Natural killer cell treated with Interleukin-12 subunit alpha and Interleukin-12 subunit beta and Interleukin-15 and Interleukin-18, amount 100 ng/mL, for 72 hours (primary cell): ENCODE measurements at regions not wholly inside any gene's neighbourhood (a gene's known extent, or its start where the extent isn't known, plus 50 kb on each side); places are given as distances from the start of the nearest gene placed in this dataset.

Experiments used
- ATAC-seq, 2 donors: fragments of 150-1000 bp; cut with Tn5 transposase in 1 of 2; sonication (Bioruptor Pico), chemical (Tn5 transposase) in 1 of 2; 2 replicates each; pipeline ENCODE4 v1.10.0; 2021
- DNase-seq: peaks from one replicate; pipeline ENCODE4 v3.0.0; 2022; ENCODE audit warnings: low spot score
- H3K27ac Mint-ChIP-seq, 2 donors: 1 replicate in 1 of 2; 2 replicates in 1 of 2; pipeline ENCODE4 v1.8.0; 2022; ENCODE audit warnings: mixed read lengths in 2 of 2, mild to moderate bottlenecking in 1 of 2, moderate library complexity in 1 of 2
- H3K27me3 Mint-ChIP-seq, 2 donors: 1 replicate in 1 of 2; 2 replicates in 1 of 2; pipeline ENCODE4 v1.8.0; 2022; ENCODE audit warnings: mixed read lengths in 2 of 2
- H3K36me3 Mint-ChIP-seq: one replicate; pipeline ENCODE4 v1.8.0; 2022; ENCODE audit warnings: mixed read lengths
- H3K4me1 Mint-ChIP-seq, 2 donors: 1 replicate in 1 of 2; 2 replicates in 1 of 2; pipeline ENCODE4 v1.8.0; 2022; ENCODE audit warnings: low read depth in 2 of 2, mixed read lengths in 2 of 2, mild to moderate bottlenecking in 1 of 2
- H3K4me3 Mint-ChIP-seq: one replicate; pipeline ENCODE4 v1.8.0; 2022; ENCODE audit warnings: mixed read lengths
- H3K9me3 Mint-ChIP-seq: 2 replicates; pipeline ENCODE4 v1.8.0; 2022; ENCODE audit warnings: mixed read lengths

- Mint-ChIP-seq H3K4me3 (no peak overlapping the region), H3K9me3 (peaks cover 3% of the 10 kb centered on the region), H3K27ac (no peak overlapping the region), H3K27me3 (no peaks in the 10 kb centered on the region), H3K4me1 (no peaks in the 10 kb centered on the region), H3K36me3 (no peaks in the 10 kb centered on the region)
- no peak for ATAC-seq
- no peak for DNase-seq
Measured at GRCh38 chr6:132144456-132144855, 193.3 kb upstream of the CCN2 start.

GRCh38 chr6:132143258-132143657 is 192.1 kb upstream of the CCN2 start:
- no peak for DNase-seq
- Mint-ChIP-seq H3K4me3 (no peak overlapping the region), H3K27ac (no peak overlapping the region), H3K9me3 (peaks cover 1% of the 10 kb centered on the region), H3K36me3 (no peaks in the 10 kb centered on the region), H3K4me1 (no peaks in the 10 kb centered on the region), H3K27me3 (no peaks in the 10 kb centered on the region)
- ATAC-seq = no peak

- ATAC-seq = no peak
- Mint-ChIP-seq H3K4me3 (no peak overlapping the region), H3K4me1 (no peaks in the 10 kb centered on the region), H3K27ac (no peak overlapping the region), H3K36me3 (no peaks in the 10 kb centered on the region), H3K9me3 (no peaks in the 10 kb centered on the region), H3K27me3 (no peaks in the 10 kb centered on the region)
- DNase-seq = no peak
Measured at GRCh38 chr6:132142768-132143167, 191.6 kb upstream of the CCN2 start.

GRCh38 chr6:132142308-132142707 is 191.1 kb upstream of the CCN2 start:
- no peaks in the 10 kb centered on the region for H3K27me3 Mint-ChIP-seq
- ATAC-seq (no peak), DNase-seq (no peak)
- no peak overlapping the region for H3K27ac Mint-ChIP-seq
- H3K36me3 Mint-ChIP-seq = no peaks in the 10 kb centered on the region
- no peaks in the 10 kb centered on the region for H3K4me1 Mint-ChIP-seq
- no peak overlapping the region for H3K4me3 Mint-ChIP-seq
- H3K9me3 Mint-ChIP-seq = no peaks in the 10 kb centered on the region

GRCh38 chr6:132140189-132140588 is 189.0 kb upstream of the CCN2 start:
- DNase-seq (no peak), ATAC-seq (no peak)
- no peak overlapping the region for H3K4me3 Mint-ChIP-seq
- no peaks in the 10 kb centered on the region for H3K36me3 Mint-ChIP-seq
- no peaks in the 10 kb centered on the region for H3K9me3 Mint-ChIP-seq
- no peak overlapping the region for H3K27ac Mint-ChIP-seq
- no peaks in the 10 kb centered on the region for H3K27me3 Mint-ChIP-seq
- H3K4me1 Mint-ChIP-seq = no peaks in the 10 kb centered on the region

GRCh38 chr6:132139611-132140010 is 188.4 kb upstream of the CCN2 start:
- Mint-ChIP-seq H3K9me3 (no peaks in the 10 kb centered on the region), H3K4me1 (no peaks in the 10 kb centered on the region)

GRCh38 chr6:132136981-132137380 is 185.8 kb upstream of the CCN2 start:
- Mint-ChIP-seq H3K4me3 (no peak overlapping the region), H3K27me3 (no peaks in the 10 kb centered on the region), H3K27ac (no peak overlapping the region), H3K4me1 (no peaks in the 10 kb centered on the region), H3K9me3 (no peaks in the 10 kb centered on the region), H3K36me3 (no peaks in the 10 kb centered on the region)
- DNase-seq (no peak), ATAC-seq (no peak)

More at GRCh38 chr6:132139611-132140010, 188.4 kb upstream of the CCN2 start:
- H3K27me3 Mint-ChIP-seq = no peaks in the 10 kb centered on the region
- DNase-seq (no peak), ATAC-seq (no peak)
- no peak overlapping the region for H3K27ac Mint-ChIP-seq
- no peaks in the 10 kb centered on the region for H3K36me3 Mint-ChIP-seq
- no peak overlapping the region for H3K4me3 Mint-ChIP-seq

GRCh38 chr6:132135409-132135808 is 184.2 kb upstream of the CCN2 start:
- ATAC-seq = no peak
- Mint-ChIP-seq H3K27me3 (peaks cover 3 to 6% of the 10 kb centered on the region in 2 donors), H3K9me3 (no peaks in the 10 kb centered on the region), H3K4me1 (no peaks in the 10 kb centered on the region), H3K36me3 (no peaks in the 10 kb centered on the region), H3K4me3 (no peak overlapping the region), H3K27ac (no peak overlapping the region)
- DNase-seq = no peak

- ATAC-seq (no peak), DNase-seq (no peak)
- Mint-ChIP-seq H3K4me3 (no peak overlapping the region), H3K36me3 (no peaks in the 10 kb centered on the region), H3K27ac (no peak overlapping the region), H3K4me1 (no peaks in the 10 kb centered on the region), H3K27me3 (peaks cover 3 to 6% of the 10 kb centered on the region in 2 donors), H3K9me3 (no peaks in the 10 kb centered on the region)
Measured at GRCh38 chr6:132133736-132134445, 182.7 kb upstream of the CCN2 start.

- Mint-ChIP-seq H3K27ac (no peak overlapping the region), H3K36me3 (no peaks in the 10 kb centered on the region)
Measured at GRCh38 chr6:132132924-132133639, 181.9 kb upstream of the CCN2 start.

GRCh38 chr6:132132422-132132821 is 181.2 kb upstream of the CCN2 start:
- Mint-ChIP-seq H3K36me3 (no peaks in the 10 kb centered on the region), H3K4me3 (no peak overlapping the region)

More at GRCh38 chr6:132132924-132133639, 181.9 kb upstream of the CCN2 start:
- Mint-ChIP-seq H3K4me3 (no peak overlapping the region), H3K4me1 (no peaks in the 10 kb centered on the region), H3K9me3 (no peaks in the 10 kb centered on the region), H3K27me3 (peaks cover 3 to 6% of the 10 kb centered on the region in 2 donors)
- no peak for DNase-seq
- ATAC-seq = no peak

GRCh38 chr6:132131758-132132157 is 180.6 kb upstream of the CCN2 start:
- no peak overlapping the region for H3K4me3 Mint-ChIP-seq
- peaks cover 3 to 6% of the 10 kb centered on the region in 2 donors for H3K27me3 Mint-ChIP-seq
- no peaks in the 10 kb centered on the region for H3K4me1 Mint-ChIP-seq
- no peaks in the 10 kb centered on the region for H3K36me3 Mint-ChIP-seq
- ATAC-seq (no peak), DNase-seq (no peak)
- H3K27ac Mint-ChIP-seq = no peak overlapping the region
- peaks cover 4% of the 10 kb centered on the region for H3K9me3 Mint-ChIP-seq

More at GRCh38 chr6:132132422-132132821, 181.2 kb upstream of the CCN2 start:
- Mint-ChIP-seq H3K27ac (no peak overlapping the region), H3K4me1 (no peaks in the 10 kb centered on the region), H3K27me3 (peaks cover 3 to 6% of the 10 kb centered on the region in 2 donors), H3K9me3 (peaks cover under 1% of the 10 kb centered on the region)
- ATAC-seq (no peak), DNase-seq (no peak)

GRCh38 chr6:132131351-132131750 is 180.2 kb upstream of the CCN2 start:
- no peak for DNase-seq
- H3K4me1 Mint-ChIP-seq = no peaks in the 10 kb centered on the region
- H3K27ac Mint-ChIP-seq = no peak overlapping the region
- ATAC-seq = no peak
- no peaks in the 10 kb centered on the region for H3K36me3 Mint-ChIP-seq
- peaks cover 4% of the 10 kb centered on the region for H3K9me3 Mint-ChIP-seq
- no peak overlapping the region for H3K4me3 Mint-ChIP-seq
- peaks cover 3 to 6% of the 10 kb centered on the region in 2 donors for H3K27me3 Mint-ChIP-seq

- no peak for DNase-seq
- no peaks in the 10 kb centered on the region for H3K36me3 Mint-ChIP-seq
- H3K9me3 Mint-ChIP-seq = peaks cover 4% of the 10 kb centered on the region
- ATAC-seq = no peak
- H3K27ac Mint-ChIP-seq = no peak overlapping the region
- no peaks in the 10 kb centered on the region for H3K4me1 Mint-ChIP-seq
- H3K27me3 Mint-ChIP-seq = peaks cover 3 to 6% of the 10 kb centered on the region in 2 donors
- H3K4me3 Mint-ChIP-seq = no peak overlapping the region
Measured at GRCh38 chr6:132130626-132131298, 179.6 kb upstream of the CCN2 start.
